ENCODE measurements at regions not wholly inside any gene's neighbourhood (a gene's known extent, or its start where the extent isn't known, plus 50 kb on each side); places are given as distances from the start of the nearest gene placed in this dataset.

- Histone ChIP-seq H3K27me3 (ENCODE audit: control insufficient read depth in 2 of 2, insufficient read depth in 2 of 2, low read length in 2 of 2) (no peaks in the 10 kb centered on the region), H3K27ac (ENCODE audit: low read depth in 1 of 2, low read length in 2 of 2) (no peak overlapping the region), H4K20me1 (ENCODE audit: insufficient read depth, low read length) (no peaks in the 10 kb centered on the region), H3K4me1 (ENCODE audit: control insufficient read depth in 1 of 2, insufficient read depth in 2 of 2, low read length in 2 of 2) (no peaks in the 10 kb centered on the region), H3K79me2 (ENCODE audit: insufficient read depth, low read length) (no peaks in the 10 kb centered on the region), H3K9ac (ENCODE audit: insufficient read depth, low read length, poor library complexity, severe bottlenecking) (no peak overlapping the region), H3K9me3 (replicated peaks in 1 of 2; ENCODE audit: control insufficient read depth in 1 of 2, insufficient read depth in 1 of 2, low read length in 2 of 2) (no peaks in the 10 kb centered on the region), H3K4me3 (replicated peaks in 1 of 3; ENCODE audit: low read depth in 2 of 3, low read length in 3 of 3) (no peak overlapping the region), H3K4me2 (replicated peaks; ENCODE audit: extremely low read depth, low read length, poor library complexity, severe bottlenecking) (no peak overlapping the region), H3K36me3 (replicated peaks in 1 of 2; ENCODE audit: control insufficient read depth in 1 of 2, insufficient read depth in 2 of 2, low read length in 2 of 2) (no peaks in the 10 kb centered on the region), H2AFZ (ENCODE audit: insufficient read depth, low read depth, low read length, poor library complexity, severe bottlenecking) (no peak overlapping the region)
- Mint-ChIP-seq H3K27me3 (ENCODE audit: low read depth in 3 of 3) (peaks cover 0 to 5% (median 0%) of the 10 kb centered on the region in 3 donors), H3K4me1 (peaks cover 2% of the 10 kb centered on the region), H3K27ac (no peak overlapping the region), H3K4me3 (no peak overlapping the region), H3K9me3 (peaks cover 0 to 6% (median 4%) of the 10 kb centered on the region in 7 donors), H3K36me3 (no peaks in the 10 kb centered on the region)
- no peak for TF ChIP-seq CTCF (IDR thresholded peaks at IDR 0.05)
- DNase-seq = no peak
- 90% methylated on average over 2 of the region's 3 CpGs for WGBS (ENCODE audit: insufficient coverage)
- intact Hi-C loops (cut with micrococcal nuclease) = no loop called here
Measured at GRCh38 chr1:58303841-58304240, 242.7 kb downstream of the OMA1 start.

- Histone ChIP-seq H3K79me2 (ENCODE audit: insufficient read depth, low read length) (no peaks in the 10 kb centered on the region), H2AFZ (ENCODE audit: insufficient read depth, low read depth, low read length, poor library complexity, severe bottlenecking) (no peak overlapping the region), H3K4me1 (ENCODE audit: control insufficient read depth in 1 of 2, insufficient read depth in 2 of 2, low read length in 2 of 2) (no peaks in the 10 kb centered on the region), H3K4me3 (replicated peaks in 1 of 3; ENCODE audit: low read depth in 2 of 3, low read length in 3 of 3) (no peak overlapping the region), H3K9me3 (replicated peaks in 1 of 2; ENCODE audit: control insufficient read depth in 1 of 2, insufficient read depth in 1 of 2, low read length in 2 of 2) (no peaks in the 10 kb centered on the region), H3K27me3 (ENCODE audit: control insufficient read depth in 2 of 2, insufficient read depth in 2 of 2, low read length in 2 of 2) (no peaks in the 10 kb centered on the region), H3K9ac (ENCODE audit: insufficient read depth, low read length, poor library complexity, severe bottlenecking) (no peak overlapping the region), H4K20me1 (ENCODE audit: insufficient read depth, low read length) (no peaks in the 10 kb centered on the region), H3K27ac (ENCODE audit: low read depth in 1 of 2, low read length in 2 of 2) (no peak overlapping the region), H3K36me3 (replicated peaks in 1 of 2; ENCODE audit: control insufficient read depth in 1 of 2, insufficient read depth in 2 of 2, low read length in 2 of 2) (no peaks in the 10 kb centered on the region), H3K4me2 (replicated peaks; ENCODE audit: extremely low read depth, low read length, poor library complexity, severe bottlenecking) (no peak overlapping the region)
- intact Hi-C loops (cut with micrococcal nuclease) = no loop called here
- Mint-ChIP-seq H3K4me1 (no peaks in the 10 kb centered on the region), H3K9me3 (peaks cover 0 to 9% (median 0%) of the 10 kb centered on the region in 7 donors), H3K27ac (no peak overlapping the region), H3K36me3 (no peaks in the 10 kb centered on the region), H3K4me3 (no peak overlapping the region), H3K27me3 (ENCODE audit: low read depth in 3 of 3) (peaks cover 0 to 1% (median 0%) of the 10 kb centered on the region in 3 donors)
- no peak for TF ChIP-seq CTCF (IDR thresholded peaks at IDR 0.05)
- no CpG with 5 or more reads among the region's 1 CpG for WGBS (ENCODE audit: insufficient coverage)
- no peak for DNase-seq
Measured at GRCh38 chr1:58293388-58293787, 253.1 kb downstream of the OMA1 start.
